ENCODE measurements at regions not wholly inside any gene's neighbourhood (a gene's known extent, or its start where the extent isn't known, plus 50 kb on each side); places are given as distances from the start of the nearest gene placed in this dataset.

- Histone ChIP-seq H3K4me3 (ENCODE audit: low read depth in 2 of 2, low read length in 1 of 2) (no peak overlapping the region), H3K4me2 (no peak overlapping the region), H3K4me1 (ENCODE audit: control insufficient read depth in 1 of 2, insufficient read depth in 2 of 2, low read depth in 1 of 2, low read length in 1 of 2) (peaks cover 3 to 4% of the 10 kb centered on the region in 2 experiments; a peak in 3 of 4 replicates), H3K27me3 (ENCODE audit: insufficient read depth) (no peaks in the 10 kb centered on the region), H3K9ac (no peak overlapping the region), H3K9me2 (no peaks in the 10 kb centered on the region), H3K79me2 (ENCODE audit: insufficient read depth) (no peaks in the 10 kb centered on the region), H3F3A (replicated peaks; ENCODE audit: insufficient read depth) (no peaks in the 10 kb centered on the region), H3K9me3 (no peaks in the 10 kb centered on the region), H3K36me3 (replicated peaks in 1 of 2; ENCODE audit: control insufficient read depth in 1 of 2, insufficient read depth in 2 of 2, low read length in 1 of 2) (no peaks in the 10 kb centered on the region), H4K20me1 (ENCODE audit: insufficient read depth) (no peaks in the 10 kb centered on the region), H2AFZ (ENCODE audit: low read depth) (no peak overlapping the region), H3K27ac (ENCODE audit: low read depth in 2 of 2, low read length in 1 of 2) (no peak overlapping the region)
- ChIA-PET POLR2A (no interaction called here), CTCF (interaction anchor here (1.1 kb wide), 1 partner anchor 8 kb away, joined by 3 read pairs; no protein-coding TSS in a partner anchor)
- WGBS (ENCODE audit: low lambda C conversion rate), result 47% methylated on average over 2 of the region's 2 CpGs
- DNase-seq, result no peak
- TF ChIP-seq GATA2 (CRISPR knock-in tag; IDR thresholded peaks at IDR 0.05), result peak; percentile 77
- no peak for TF ChIP-seq RXRA (IDR thresholded peaks at IDR 0.05; ENCODE audit: borderline replicate concordance, low read depth)
- peak in 1 of 2 experiments; percentile 65; a peak in 2 of 4 replicates for TF ChIP-seq EP300 (IDR thresholded peaks at IDR 0.05; ENCODE audit: borderline replicate concordance in 1 of 2, low read depth in 1 of 2, low read length in 1 of 2)
- no peak for TF ChIP-seq IRF3 (IDR thresholded peaks at IDR 0.05; ENCODE audit: low read depth, low read length)
Observed at GRCh38 chr6:14796974-14797762, 448.7 kb upstream of the JARID2 start.

GRCh38 chr6:14797875-14798593, 447.8 kb upstream of the JARID2 start:
- H3K27me3 ChIP-seq (ENCODE audit: insufficient read depth), result no peaks in the 10 kb centered on the region
- no peak overlapping the region for H3K4me2 ChIP-seq
- TF ChIP-seq RAD21 (IDR thresholded peaks at IDR 0.05; ENCODE audit: low read length) (no peak), PBX3 (IDR thresholded peaks at IDR 0.05) (no peak), JUND (IDR thresholded peaks at IDR 0.05) (no peak), SMC3 (IDR thresholded peaks at IDR 0.05; ENCODE audit: low read depth, low read length) (no peak), CHD2 (IDR thresholded peaks at IDR 0.05; ENCODE audit: low read length, partially characterized antibody) (no peak), SIN3A (IDR thresholded peaks at IDR 0.05; ENCODE audit: borderline replicate concordance, low read depth, low read length) (no peak), GATA2 (CRISPR knock-in tag; IDR thresholded peaks at IDR 0.05) (no peak), POLR2AphosphoS5 (IDR thresholded peaks at IDR 0.05; ENCODE audit: low read depth, low read length) (no peak), NRF1 (IDR thresholded peaks at IDR 0.05; ENCODE audit: low read depth, low read length) (no peak), USF1 (IDR thresholded peaks at IDR 0.05; ENCODE audit: borderline replicate concordance, low read depth) (no peak), FOXJ3 (CRISPR knock-in tag; IDR thresholded peaks at IDR 0.05) (no peak), MXI1 (IDR thresholded peaks at IDR 0.05; ENCODE audit: low read depth, low read length) (no peak), GABPA (IDR thresholded peaks at IDR 0.05; ENCODE audit: low read depth) (no peak), ZBTB33 (IDR thresholded peaks at IDR 0.05; ENCODE audit: borderline replicate concordance, low read depth) (no peak), TAF1 (IDR thresholded peaks at IDR 0.05; ENCODE audit: borderline replicate concordance, low read depth, low read length) (no peak)
- H3K4me1 ChIP-seq (ENCODE audit: control insufficient read depth in 1 of 2, insufficient read depth in 2 of 2, low read depth in 1 of 2, low read length in 1 of 2), result peaks cover 0 to 3% of the 10 kb centered on the region in 2 experiments; a peak in 3 of 4 replicates
- no peak overlapping the region for H3K27ac ChIP-seq (ENCODE audit: low read depth in 2 of 2, low read length in 1 of 2)
- H3K9me2 ChIP-seq, result no peaks in the 10 kb centered on the region
- H3K79me2 ChIP-seq (ENCODE audit: insufficient read depth), result no peaks in the 10 kb centered on the region
- no peak overlapping the region for H3K9ac ChIP-seq
- no peak for DNase-seq
- H4K20me1 ChIP-seq (ENCODE audit: insufficient read depth), result no peaks in the 10 kb centered on the region
- no peak overlapping the region for H3K4me3 ChIP-seq (ENCODE audit: low read depth in 2 of 2, low read length in 1 of 2)
- H3K9me3 ChIP-seq, result no peaks in the 10 kb centered on the region
- ChIA-PET CTCF (interaction anchor here (1.0 kb wide), 1 partner anchor 9 kb away, joined by 3 read pairs; no protein-coding TSS in a partner anchor), POLR2A (no interaction called here)
- no peak overlapping the region for H2AFZ ChIP-seq (ENCODE audit: low read depth)
- no peaks in the 10 kb centered on the region for H3K36me3 ChIP-seq (replicated peaks in 1 of 2; ENCODE audit: control insufficient read depth in 1 of 2, insufficient read depth in 2 of 2, low read length in 1 of 2)
- H3F3A ChIP-seq (replicated peaks; ENCODE audit: insufficient read depth), result no peaks in the 10 kb centered on the region

Data from SK-N-SH (cell line).